Activated T-cell treated with anti-CD3 and anti-CD28 coated beads, Interleukin-2, amount 50 U/mL, for 48 hours (primary cell): ENCODE measurements at regions not wholly inside any gene's neighbourhood (a gene's known extent, or its start where the extent isn't known, plus 50 kb on each side); places are given as distances from the start of the nearest gene placed in this dataset.
A peak's percentile ranks its signal among the peaks of the same experiment; 100 is the strongest.
"Not testable (repeated sequence)": the region's sequence is repeated elsewhere in the genome, so short reads cannot be mapped to it uniquely, and the experiment has no call there.

Source experiments
- DNase-seq, 2 experiments: peaks; one replicate each; pipeline ENCODE4 v3.0.0-alpha.2; 2020

- not testable (repeated sequence) for DNase-seq
Measured at GRCh38 chr5:62757686-62758085, 179.1 kb downstream of the LRRC70 start.

DNA sequence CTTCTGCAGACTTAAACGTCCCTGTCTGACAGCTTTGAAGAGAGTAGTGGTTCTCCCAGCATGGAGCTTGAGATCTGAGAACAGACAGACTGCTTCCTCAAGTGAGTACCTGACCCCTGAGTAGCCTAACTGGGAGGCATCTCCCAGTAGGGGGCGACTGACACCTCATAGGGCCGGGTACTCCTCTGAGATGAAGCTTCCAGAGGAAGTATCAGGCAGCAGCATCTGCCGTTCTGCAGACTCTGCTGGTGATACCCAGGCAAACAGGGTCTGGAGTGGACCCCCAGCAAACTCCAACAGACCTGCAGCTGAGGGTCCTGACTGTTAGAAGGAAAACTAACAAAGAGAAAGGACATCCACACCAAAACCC, 174.4 kb downstream of the LRRC70 start:
- DNase-seq = not testable (repeated sequence)

DNA sequence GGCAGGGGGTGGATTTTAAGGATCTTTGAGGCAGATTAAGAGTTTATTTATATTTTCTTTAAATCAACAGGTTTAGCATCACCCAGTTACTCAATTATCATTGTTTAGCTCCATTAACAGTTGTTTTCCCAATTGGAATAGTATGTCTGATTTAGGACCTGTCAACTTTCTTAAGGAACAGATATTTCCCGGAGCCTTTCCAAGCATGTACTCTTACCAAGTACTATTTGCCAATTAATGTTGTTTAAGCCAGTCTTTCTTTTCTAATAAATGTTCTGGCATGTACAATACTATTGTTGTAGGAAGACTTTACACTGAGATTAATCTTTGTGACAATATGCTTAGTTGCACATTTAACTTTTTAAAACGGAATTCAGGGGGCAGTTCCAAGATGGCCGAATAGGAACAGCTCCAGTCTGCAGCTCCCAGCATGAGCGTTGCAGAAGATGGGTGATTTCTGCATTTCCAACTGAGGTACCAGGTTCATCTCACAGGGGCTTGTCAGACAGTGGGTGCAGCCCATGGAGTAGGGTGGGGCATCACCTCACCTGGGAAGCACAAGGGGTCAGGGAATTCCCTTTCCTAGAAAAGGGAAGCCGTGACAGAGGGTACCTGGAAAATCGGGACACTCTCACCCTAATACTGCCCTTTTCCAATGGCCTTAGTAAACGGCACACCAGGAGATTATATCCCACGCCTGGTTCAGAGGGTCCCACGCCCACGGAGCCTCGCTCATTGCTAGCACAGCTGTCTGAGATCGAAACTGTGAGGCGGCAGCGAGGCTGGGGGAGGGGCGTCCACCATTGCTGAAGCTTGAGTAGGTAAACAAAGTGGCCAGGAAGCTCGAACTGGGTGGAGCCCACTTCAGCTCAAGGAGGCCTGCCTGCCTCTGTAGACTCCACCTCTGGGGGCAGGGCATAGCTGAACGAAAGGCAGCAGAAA, 173.7 kb downstream of the LRRC70 start:
- DNase-seq = not testable (repeated sequence)

- DNase-seq = no peak
Measured at GRCh38 chr5:62742207-62742606, 163.6 kb downstream of the LRRC70 start.

- no peak for DNase-seq
Measured at GRCh38 chr5:62741761-62742160, 163.1 kb downstream of the LRRC70 start.

GRCh38 chr5:62737766-62738165, 159.1 kb downstream of the LRRC70 start:
- DNase-seq = no peak

DNA sequence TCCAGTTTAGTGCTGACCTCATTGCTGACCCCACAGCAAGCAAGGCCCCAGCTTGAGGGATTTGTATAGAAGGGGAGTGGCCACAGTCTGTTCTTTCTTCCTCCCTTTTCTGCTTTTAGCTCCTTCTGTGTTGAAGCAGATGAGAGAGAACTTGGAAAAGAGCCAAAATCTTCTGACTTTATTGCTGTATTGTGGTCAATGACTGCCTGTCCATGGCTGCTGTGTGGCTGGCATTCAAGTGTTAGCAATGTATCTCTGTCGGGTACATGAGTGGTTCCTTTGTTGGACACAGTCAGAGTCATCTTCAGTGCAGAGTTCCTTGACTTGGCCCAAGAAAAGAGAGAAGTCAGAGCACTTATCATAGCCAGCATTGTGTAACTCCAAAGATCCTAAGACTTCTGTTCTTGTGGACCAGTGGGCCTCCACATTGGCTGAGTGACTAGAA, 154.1 kb downstream of the LRRC70 start:
- no peak for DNase-seq

DNA sequence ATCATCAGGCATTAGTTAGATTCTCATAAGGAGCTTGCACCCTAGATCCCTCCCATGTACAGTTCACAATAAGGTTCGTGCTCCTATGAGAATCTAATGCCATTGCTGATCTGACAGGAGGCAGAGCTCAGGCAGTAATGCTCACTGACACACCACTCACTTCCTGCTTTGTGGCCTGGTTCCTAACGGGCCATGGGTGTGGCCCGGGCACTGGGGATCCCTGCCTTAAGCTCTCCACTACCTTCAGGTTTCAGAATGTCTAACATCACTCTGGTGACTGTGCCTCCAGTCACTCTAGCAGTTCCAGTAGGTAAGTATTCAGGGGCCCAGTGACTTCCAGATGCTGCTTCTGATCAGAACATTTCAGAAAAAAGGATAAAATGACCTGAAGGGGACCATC, 152.4 kb downstream of the LRRC70 start:
- DNase-seq = peak in 1 of 2 experiments; percentile 17

DNA sequence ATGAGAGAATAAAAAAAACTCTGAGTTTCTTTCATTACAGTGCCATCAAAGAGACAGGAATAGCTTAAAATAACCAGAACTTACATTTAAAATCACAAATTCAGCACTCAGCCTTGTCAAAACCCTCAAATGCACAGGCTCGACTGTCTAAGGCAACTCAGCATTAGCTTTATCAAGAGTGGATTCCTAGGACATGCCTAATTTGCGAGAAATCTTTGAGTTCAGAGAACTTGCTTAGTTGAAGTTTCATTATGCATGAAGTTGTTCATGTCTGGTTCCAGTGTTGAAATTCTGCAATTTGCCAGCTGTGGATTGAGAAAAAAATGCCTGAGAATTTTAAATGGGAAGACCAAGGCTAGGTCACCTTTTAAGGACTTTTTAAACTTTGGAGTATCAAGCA, 151.1 kb downstream of the LRRC70 start:
- DNase-seq = no peak

GRCh38 chr5:62727861-62728260, 149.2 kb downstream of the LRRC70 start:
- no peak for DNase-seq

GRCh38 chr5:62727184-62727583, 148.6 kb downstream of the LRRC70 start:
- no peak for DNase-seq

GRCh38 chr5:62722360-62722759, 143.7 kb downstream of the LRRC70 start:
- DNase-seq = no peak

GRCh38 chr5:62720031-62720441, 141.4 kb downstream of the LRRC70 start:
- DNase-seq = peak; percentile 25 to 35

DNA sequence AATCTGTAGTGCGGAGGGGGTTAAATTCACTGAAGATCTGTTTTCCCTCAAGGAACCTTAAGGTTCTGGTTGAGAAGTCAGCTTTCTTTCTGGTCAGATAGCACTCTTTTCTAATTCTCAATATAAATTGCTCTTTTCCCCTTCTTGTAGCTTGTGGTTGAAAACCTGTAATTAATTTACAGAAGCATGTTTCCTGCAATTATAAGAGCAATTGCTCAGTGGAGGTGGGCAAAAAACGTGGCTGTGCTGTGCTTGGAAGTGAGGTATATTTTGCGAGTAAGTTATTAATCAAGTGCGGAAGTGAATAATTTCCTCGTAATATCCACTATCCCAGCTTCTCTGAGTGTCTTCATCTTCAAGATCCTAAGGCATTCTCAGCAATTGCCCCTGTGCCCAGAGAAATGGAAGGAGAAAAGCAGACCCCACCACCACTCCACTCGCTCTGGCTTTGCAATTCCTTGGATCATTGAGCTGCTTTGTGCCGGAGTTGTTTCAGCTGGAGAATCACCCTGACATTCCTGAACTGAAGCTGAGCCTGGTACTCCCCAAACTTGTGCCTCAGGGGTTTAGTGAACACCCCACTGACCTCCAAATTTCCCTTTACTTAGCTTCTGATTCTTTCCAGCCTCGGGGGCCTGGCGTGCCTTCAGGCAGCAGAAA, 140.6 kb downstream of the LRRC70 start:
- DNase-seq = no peak

- DNase-seq = no peak
Measured at GRCh38 chr5:62718324-62718723, 139.7 kb downstream of the LRRC70 start.

- DNase-seq = no peak
Measured at GRCh38 chr5:62717301-62717933, 138.8 kb downstream of the LRRC70 start.

DNA sequence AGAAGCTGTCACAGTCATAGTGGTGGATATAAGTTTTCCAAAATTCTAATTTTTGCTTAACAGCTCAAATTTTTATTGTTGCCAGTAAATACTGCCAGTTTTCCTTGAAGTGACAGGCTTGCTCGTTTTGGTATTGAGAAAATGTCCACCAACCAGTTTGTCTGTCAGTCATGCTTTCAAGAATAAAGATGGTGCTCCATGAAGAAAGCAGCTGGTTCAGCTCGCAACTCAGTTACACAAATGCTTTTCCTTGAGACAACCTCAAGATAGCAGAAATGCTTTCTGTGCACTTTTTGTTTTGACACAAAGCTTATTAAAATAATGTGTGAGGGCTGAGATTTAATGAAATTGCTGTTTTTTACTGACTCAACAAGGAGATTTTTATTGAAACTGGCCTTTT, 135.7 kb downstream of the LRRC70 start:
- no peak for DNase-seq

DNA sequence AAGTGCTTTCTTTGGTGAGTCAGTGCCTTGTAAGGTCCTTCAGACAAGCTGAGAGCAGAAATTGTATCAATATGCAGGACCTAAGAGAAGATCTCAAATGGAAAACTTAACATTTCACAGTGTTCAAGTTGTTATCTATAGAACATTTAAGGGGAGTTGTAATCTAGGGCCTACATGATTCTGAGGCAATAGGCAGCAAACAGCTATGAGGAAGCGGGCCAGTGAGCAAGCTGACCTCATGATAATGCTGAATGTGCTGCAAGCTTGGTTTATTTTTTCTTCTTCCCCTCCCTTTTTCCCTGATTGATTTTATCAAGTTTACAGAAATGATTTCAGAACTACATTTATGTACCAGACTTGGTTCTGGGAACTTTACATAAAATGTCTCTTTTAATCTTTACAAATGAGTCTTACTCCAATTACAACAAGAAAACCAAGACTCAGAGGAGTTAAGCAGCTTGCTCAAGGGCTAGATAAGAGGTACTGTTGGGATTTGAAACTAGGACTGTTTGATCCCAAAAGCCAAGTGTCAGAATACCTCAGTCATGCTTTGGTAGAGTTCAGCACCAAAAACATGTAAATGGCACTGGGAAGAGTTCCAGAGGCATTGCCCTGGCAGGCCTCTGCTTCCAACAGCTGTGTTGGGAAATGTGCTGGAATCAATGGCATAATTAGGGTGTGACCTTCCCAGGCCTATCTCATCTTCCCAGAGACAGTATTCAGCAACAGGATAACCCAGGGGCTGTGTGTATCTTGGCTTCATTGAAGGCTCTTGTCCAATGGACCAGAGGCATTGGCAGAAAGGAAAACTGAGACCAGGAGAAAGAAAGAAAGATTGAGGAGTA, 130.1 kb downstream of the LRRC70 start:
- DNase-seq = no peak

DNA sequence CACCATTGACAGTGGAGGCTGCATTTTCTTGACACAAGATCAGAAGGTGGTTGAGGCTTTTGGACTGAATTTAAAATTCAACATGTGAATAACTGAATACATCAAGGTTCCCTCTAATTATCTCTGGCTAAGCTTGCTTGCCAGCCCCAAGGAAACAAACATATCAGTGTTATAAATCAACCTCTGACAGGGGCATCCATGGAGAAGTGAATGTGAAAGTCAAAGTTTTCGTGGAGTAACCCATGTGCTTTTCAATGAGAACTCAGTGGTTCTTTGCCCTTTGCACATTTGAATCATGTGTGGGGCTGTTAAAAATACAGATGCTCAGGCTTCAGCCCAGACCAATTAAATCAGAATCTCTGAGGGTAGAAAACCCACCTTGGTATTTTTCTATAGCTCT, 128.9 kb downstream of the LRRC70 start:
- DNase-seq = no peak

DNA sequence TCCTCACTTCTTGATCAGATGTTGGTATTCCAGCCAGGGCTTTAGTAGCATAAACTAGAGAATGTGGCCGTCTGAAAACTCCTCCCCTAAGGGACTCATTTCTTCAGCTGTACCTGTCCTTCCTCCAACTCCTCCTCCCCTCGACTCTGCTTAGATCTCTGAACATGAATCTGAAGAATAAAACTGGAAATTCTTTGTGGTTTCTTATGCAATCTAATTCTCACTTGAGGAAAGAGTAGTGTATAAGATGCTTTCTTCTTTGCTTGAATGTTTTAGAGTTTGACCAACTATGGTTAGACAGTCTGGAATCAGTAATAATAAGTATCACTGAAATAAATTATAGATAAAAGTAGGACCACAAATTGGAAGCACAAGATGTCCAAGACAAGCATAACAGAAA, 128.5 kb downstream of the LRRC70 start:
- no peak for DNase-seq

DNA sequence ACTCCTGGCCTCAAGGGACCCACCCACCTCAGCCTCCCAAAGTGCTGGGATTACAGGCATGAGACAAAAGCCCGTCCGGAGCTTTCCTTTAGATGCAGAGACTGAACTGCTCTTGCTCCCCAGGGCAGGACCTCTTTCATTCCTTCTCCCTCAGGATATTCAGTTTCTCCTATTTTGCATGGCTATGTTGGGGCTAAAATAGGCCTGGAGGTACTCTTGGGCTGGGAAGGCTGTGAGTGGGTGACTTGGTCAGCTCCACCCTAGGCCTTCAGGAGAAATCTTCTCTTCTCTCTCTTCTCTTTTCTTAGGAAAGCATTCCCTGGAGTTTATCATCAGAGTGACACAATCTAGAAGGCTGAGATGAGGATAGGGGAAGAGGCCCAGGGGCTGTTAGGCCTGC, 126.4 kb downstream of the LRRC70 start:
- no peak for DNase-seq

DNA sequence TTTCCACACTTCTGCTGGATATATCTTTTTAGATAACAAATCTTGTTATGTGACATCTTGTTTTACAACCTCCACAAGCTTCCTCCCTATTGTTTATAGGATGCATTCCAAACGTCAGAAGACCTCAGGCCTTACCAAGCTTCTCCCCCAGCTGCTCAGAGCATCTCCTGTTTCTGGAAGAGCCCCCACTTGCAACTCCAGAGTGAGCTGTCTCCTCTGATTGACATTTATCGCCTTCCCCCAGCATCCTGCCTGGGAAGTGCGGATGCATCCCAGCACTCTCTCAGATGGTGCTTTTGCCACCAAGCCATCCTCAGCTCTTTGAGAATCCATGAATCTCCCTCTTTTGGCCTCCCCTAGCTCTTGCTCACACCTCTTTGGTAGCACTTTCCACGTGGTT, 123.5 kb downstream of the LRRC70 start:
- DNase-seq = no peak

DNA sequence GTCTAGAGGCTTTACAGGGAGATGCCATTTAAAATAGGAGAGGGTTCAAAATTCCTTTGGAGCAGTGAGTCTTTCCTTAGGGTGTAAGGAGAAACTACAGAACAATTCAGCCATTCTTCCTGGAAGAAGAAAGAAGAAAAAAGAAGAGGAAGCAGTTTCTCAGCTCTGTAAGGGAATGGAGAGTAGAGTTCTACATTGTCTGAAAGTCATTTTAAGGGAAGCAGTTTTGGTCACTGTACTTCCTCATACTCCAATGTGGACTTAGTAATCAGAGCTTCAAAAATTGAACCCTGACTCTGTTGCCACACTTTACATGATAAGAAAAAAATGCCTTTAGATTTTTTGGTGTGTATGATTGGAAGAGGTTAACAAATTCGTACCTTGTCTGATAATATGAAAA, 122.4 kb downstream of the LRRC70 start:
- DNase-seq = no peak
